ENCODE measurements at regions not wholly inside any gene's neighbourhood (a gene's known extent, or its start where the extent isn't known, plus 50 kb on each side); places are given as distances from the start of the nearest gene placed in this dataset.
"Not testable (repeated sequence)": the region's sequence is repeated elsewhere in the genome, so short reads cannot be mapped to it uniquely, and the experiment has no call there.

DNA sequence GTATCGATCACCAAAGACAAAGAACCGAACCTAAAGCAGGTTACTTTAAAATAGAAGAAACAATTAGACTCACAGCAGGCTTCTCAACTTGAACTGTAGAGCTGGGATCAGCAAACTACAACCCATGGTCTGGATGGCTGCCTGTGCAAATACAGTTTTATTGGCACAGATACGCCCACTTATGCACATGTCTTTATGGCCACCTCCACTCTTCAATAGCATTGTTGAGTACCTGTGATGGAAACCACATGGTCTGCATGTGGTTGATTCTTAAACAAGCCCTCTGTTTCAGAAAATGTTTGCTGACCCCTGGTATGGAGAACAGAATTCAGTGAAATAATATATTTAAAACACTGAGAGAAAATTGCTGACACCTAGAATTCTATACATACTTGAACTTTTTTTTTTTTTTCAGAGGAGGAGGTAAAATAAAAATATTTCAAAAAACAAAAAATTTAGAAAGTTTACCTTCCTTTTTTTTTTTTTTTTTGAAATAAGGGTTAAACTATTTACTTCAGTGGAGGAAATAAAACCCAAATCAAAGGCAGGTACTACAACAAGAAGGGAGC lies 263.8 kb upstream of the ATP10A start:
- Histone ChIP-seq H3K4me1 (no peaks in the 10 kb centered on the region), H3K36me3 (no peaks in the 10 kb centered on the region), H3K4me3 (no peak overlapping the region), H3K9me3 (no peaks in the 10 kb centered on the region), H3K9ac (ENCODE audit: low read depth in 2 of 2, low read length in 2 of 2) (no peak overlapping the region), H3K27ac (no peak overlapping the region), H3K27me3 (no peaks in the 10 kb centered on the region)
- DNase-seq = no peak
- no peak for TF ChIP-seq CTCF (IDR thresholded peaks at IDR 0.05)
- intact Hi-C loops (cut with DNase I) = no loop called here

DNA sequence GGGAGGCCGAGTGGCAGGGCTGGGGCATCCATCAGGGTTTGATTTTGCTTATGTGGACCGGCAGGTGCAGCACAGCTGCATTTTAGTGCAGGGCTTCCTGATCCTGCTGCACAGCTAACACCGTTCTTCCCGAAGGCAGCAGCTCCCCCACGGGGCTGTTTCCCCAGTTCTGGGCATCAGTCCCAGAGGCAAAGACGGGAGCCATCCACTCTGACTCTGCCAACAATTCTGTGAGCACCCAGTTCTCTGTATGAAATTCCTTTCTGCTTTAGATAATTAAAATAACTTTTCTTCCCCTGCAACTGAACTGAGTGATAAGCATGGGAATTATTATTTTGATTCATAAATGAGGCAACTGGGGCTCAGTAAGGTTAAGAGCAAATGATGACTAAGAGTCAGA lies 262.9 kb upstream of the ATP10A start:
- no peaks in the 10 kb centered on the region for H3K4me1 ChIP-seq
- H3K4me3 ChIP-seq = no peak overlapping the region
- no peak overlapping the region for H3K9ac ChIP-seq (ENCODE audit: low read depth in 2 of 2, low read length in 2 of 2)
- DNase-seq = no peak
- H3K36me3 ChIP-seq = no peaks in the 10 kb centered on the region
- no peaks in the 10 kb centered on the region for H3K9me3 ChIP-seq
- intact Hi-C loops (cut with DNase I) = no loop called here
- no peaks in the 10 kb centered on the region for H3K27me3 ChIP-seq
- TF ChIP-seq CTCF (IDR thresholded peaks at IDR 0.05) = no peak
- no peak overlapping the region for H3K27ac ChIP-seq

- Histone ChIP-seq H3K36me3 (no peaks in the 10 kb centered on the region), H3K4me3 (no peak overlapping the region), H3K27ac (no peak overlapping the region), H3K9me3 (no peaks in the 10 kb centered on the region), H3K4me1 (no peaks in the 10 kb centered on the region), H3K9ac (ENCODE audit: low read depth in 2 of 2, low read length in 2 of 2) (no peak overlapping the region), H3K27me3 (no peaks in the 10 kb centered on the region)
- no peak for DNase-seq
- intact Hi-C loops (cut with DNase I) = no loop called here
- TF ChIP-seq CTCF (IDR thresholded peaks at IDR 0.05) = no peak
Measured at GRCh38 chr15:26125664-26126063, 262.5 kb upstream of the ATP10A start.

DNA sequence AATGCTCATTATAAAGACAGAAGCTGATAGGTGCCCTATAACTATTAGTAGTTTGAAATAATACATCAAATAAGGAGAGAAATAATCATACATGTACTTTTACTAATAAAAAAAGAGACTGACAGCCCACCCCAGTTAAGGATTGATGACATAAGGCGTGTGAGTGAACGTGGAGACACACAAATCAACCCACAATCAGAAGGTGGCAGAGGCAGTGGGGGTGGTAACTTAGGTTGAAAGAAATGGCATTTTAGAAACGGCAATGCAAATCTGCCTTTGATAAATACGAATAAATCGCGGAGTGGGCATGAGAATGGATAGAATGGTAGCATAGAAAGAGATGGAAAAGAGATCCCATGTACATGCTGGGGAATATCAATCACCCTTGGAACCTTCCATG lies 256.2 kb upstream of the ATP10A start:
- no peak for TF ChIP-seq CTCF (IDR thresholded peaks at IDR 0.05)
- DNase-seq = no peak
- Histone ChIP-seq H3K9ac (ENCODE audit: low read depth in 2 of 2, low read length in 2 of 2) (no peak overlapping the region), H3K9me3 (no peaks in the 10 kb centered on the region), H3K4me3 (no peak overlapping the region), H3K27me3 (no peaks in the 10 kb centered on the region), H3K36me3 (no peaks in the 10 kb centered on the region), H3K4me1 (no peaks in the 10 kb centered on the region), H3K27ac (no peak overlapping the region)
- intact Hi-C loops (cut with DNase I) = no loop called here

DNA sequence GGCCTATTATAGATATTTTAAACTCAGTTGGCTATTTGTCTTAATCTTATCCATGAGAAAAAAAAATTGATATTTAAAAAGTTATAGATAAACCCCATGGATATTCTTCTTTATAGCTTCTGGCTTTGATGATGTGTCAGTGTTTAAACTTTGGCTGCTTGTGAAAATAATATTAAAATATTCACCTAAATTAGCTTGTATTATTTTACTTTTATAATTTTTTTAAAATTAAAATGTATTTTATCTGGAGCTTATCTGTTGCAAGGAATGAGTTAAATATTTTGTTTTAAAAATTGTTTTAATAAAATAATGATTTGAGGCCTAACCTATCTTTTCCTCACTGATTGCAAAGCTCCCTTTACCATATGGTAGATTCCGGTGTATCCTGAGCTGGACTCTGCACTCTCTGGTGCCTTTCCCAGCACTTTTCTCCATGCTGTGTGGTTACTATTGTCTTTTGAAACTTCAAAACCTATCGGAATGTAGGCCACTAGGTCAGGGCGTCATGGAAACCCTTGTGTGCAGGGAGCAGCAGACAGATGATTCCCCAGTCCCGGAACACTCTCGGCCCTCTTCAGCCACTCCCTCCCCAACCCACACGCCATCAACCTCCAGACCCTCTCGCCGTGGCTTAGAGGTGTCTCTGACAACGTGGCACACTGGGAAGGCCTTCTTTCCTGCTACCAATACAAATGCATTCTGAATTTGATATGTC lies 252.3 kb upstream of the ATP10A start:
- DNase-seq = no peak
- Histone ChIP-seq H3K4me3 (no peak overlapping the region), H3K4me1 (no peaks in the 10 kb centered on the region)

GRCh38 chr15:26114128-26114527 lies 251.0 kb upstream of the ATP10A start:
- H3K9ac ChIP-seq (ENCODE audit: low read depth in 2 of 2, low read length in 2 of 2); intact Hi-C loops (cut with DNase I); H3K9me3 ChIP-seq; H3K4me1 ChIP-seq; H3K36me3 ChIP-seq; H3K4me3 ChIP-seq; H3K27me3 ChIP-seq; DNase-seq; H3K27ac ChIP-seq: not testable (repeated sequence)

More for the DNA sequence above, 252.3 kb upstream of the ATP10A start:
- Histone ChIP-seq H3K36me3 (no peaks in the 10 kb centered on the region), H3K27me3 (no peaks in the 10 kb centered on the region), H3K9ac (ENCODE audit: low read depth in 2 of 2, low read length in 2 of 2) (no peak overlapping the region), H3K27ac (no peak overlapping the region), H3K9me3 (no peaks in the 10 kb centered on the region)
- intact Hi-C loops (cut with DNase I) = no loop called here
- TF ChIP-seq CTCF (IDR thresholded peaks at IDR 0.05) = no peak

Data from colonic mucosa (tissue), 4 donors.